HG02678 (cell line): ENCODE measurements at regions not wholly inside any gene's neighbourhood (a gene's known extent, or its start where the extent isn't known, plus 50 kb on each side); places are given as distances from the start of the nearest gene placed in this dataset.
"Not testable (repeated sequence)": the region's sequence is repeated elsewhere in the genome, so short reads cannot be mapped to it uniquely, and the experiment has no call there.

Source experiments
- ATAC-seq: cut with Tn5 transposase; IDR thresholded peaks from one replicate; pipeline ENCODE4 v1.9.1; 2021; ENCODE audit warnings: mild to moderate bottlenecking, moderate library complexity; ENCODE audit not compliant: unreplicated experiment

DNA sequence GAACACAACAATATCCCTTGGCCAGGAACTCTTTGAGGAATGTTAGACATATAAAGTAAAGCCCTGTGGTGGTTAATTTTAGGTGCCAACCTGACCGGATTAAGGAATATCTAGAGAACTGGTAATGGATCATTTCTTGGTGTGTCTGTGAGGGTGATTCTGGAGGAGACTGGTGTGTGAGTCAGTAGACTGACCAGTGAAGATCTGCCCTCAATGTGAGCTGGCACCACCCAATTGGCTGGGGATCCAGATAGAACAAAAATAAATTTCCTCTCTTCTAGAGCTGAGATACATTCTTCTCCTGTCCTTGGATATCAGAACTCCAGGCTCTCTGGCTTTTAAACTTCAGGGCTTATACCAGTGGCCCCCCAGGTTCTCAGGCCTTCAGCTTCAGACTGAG is 56.2 kb upstream of the TNPO1 start:
- ATAC-seq = no peak

DNA sequence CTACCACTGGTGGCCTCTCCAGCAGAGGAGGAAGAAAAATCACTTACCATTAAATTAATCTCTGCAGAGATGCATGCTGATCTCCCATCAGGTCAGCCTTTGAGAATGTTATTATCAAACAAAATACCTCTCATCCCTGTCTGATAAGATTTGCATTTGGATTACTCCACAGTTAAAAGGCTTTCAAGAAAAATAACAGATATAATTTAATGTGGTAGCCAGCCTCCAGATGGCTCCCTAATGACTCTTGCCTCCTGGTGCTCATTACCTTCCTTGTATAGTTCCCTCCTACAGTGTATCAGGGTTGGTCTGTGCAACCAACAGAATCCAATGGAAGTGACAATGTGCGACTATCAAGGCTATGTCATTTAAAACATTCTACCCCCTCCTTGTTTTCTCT is 63.6 kb upstream of the TNPO1 start:
- no peak for ATAC-seq

DNA sequence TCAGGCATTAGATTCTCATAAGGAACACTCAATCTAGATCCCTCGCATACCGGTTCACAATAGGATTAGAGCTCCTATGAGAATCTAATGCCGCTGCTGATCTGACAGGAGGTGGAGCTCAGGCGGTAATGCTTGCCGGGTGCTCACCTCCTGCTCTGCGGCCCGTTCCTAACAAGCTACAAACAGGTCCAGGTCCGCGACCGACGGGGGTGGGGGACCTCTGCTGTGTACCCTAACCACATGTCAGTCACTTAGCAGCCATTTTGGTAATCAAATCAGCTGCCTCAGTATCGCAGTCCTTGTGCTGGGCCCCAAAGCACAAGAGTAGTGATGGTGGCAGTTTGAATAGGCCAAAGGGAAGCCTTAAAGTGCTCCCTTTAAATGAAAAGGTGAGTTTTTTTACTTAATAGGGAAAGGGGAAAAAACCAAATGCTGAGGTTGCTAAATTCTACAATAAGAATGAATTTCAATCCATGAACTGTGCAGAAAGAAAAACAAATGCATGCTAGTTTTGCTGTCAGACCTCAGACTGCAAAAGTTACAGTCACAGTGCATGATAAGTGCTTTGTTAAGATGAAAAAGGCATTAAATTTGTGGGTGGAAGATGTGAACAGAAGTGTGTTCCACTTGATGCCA is 67.0 kb upstream of the TNPO1 start:
- no peak for ATAC-seq

DNA sequence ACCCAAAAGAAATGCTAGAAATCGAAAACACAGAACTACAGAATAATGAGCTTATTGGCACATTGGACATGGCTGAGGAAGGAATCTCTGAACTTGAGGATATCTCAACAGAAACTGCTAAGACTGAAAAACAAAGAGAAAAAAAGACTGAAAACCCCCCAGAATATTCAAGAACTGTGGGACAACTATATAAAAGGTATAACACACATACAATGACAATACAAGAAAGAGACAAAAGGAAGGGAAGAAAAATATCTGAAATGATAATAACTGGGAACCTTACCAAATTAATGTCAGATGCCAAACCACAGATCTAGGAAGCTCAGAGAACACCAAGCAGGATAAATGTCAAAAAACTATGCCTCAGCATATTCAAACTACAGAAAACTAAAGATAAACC is 68.6 kb upstream of the TNPO1 start:
- no peak for ATAC-seq

DNA sequence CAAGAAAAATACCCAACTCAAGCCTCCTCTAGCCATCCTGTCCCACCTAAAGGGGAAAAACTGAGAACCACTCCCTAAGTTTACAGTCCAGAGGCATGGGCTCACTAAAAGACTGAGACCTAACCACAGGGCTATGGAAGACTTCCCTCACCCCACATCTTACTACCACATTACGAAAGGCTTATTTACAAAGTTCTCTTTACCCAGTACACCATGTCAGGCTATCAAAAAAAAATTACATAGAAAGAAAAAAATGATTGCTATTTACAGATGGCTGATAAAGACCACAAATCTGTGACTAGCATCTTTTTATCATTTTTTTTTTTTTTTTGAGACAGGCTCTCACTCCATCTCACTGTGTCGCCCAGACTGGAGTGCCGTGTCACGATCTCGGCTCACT is 69.7 kb upstream of the TNPO1 start:
- ATAC-seq = no peak

DNA sequence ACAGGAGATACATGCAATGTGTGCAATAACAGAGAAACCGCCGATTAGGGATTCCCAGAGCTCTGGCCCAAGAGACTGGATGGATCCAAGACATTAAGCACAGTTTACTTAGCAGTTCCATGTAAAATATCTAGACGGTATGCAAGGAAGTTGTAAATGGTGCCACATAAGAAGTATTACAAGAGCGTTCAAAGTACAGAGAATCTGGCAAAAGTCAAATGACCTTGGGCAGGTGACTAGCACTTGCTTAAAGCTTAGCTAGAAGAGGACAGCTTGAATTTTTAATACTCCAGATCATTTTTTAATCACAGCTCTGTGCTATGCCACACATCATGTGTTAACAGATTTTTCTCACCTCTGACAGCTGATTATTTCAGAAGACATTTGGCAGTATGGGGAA is 72.3 kb upstream of the TNPO1 start:
- no peak for ATAC-seq

DNA sequence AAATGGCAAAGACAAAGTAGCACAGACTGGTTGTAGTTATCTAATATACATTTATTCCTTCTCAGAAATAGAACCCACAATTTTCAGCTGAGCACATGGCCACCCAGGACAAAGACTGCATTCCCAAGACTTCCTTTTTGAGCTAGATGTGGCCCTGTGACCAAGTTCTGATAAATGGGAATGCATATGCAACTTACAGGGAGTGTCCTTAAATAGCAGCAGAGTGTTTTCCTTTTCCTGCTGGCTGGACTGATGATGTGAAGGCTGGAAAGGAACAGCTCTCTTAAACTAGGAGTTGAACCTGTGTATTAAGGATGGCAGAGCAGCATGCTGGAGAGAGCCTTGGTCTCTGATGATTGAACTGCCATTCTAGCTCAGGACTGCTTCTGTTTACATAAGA is 74.7 kb upstream of the TNPO1 start:
- ATAC-seq = no peak

DNA sequence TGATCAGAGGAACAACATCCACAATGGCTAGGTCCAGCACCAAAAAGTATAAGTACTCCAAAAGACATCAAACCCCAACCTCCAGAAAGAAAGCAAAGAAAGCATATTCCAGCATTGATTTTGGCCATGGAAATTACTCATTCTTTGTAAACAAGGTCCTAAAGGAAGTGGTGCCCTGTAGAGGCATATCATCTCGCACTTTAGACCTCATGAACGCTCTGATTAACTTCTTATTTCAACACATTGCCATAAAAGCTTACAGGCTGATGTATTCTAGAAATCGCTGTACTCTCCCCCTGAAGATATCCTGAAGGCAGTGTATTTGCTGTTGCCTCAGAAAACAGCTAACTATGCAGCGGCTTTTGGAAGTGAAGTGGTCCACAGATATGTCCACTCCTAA is 82.7 kb upstream of the TNPO1 start:
- ATAC-seq = no peak

DNA sequence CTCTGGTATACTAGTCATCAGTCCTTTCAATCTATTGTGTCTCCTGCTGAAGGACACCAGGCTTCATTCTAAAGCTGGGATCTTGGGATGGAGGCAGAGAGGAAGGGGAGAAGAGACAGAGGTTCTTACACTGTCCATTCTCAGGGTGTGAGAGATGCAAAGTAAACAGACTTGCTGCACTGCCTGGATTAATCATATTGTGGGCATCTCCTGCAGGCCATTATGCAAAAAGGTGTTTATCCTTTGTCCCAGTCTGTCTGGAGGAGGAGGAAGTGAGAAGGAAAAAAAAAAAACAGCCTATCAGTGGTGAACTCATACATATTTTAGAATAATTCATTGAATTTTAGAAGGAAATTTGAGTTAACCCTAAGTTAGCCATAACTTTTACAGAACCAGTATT is 92.9 kb upstream of the TNPO1 start:
- ATAC-seq = no peak

DNA sequence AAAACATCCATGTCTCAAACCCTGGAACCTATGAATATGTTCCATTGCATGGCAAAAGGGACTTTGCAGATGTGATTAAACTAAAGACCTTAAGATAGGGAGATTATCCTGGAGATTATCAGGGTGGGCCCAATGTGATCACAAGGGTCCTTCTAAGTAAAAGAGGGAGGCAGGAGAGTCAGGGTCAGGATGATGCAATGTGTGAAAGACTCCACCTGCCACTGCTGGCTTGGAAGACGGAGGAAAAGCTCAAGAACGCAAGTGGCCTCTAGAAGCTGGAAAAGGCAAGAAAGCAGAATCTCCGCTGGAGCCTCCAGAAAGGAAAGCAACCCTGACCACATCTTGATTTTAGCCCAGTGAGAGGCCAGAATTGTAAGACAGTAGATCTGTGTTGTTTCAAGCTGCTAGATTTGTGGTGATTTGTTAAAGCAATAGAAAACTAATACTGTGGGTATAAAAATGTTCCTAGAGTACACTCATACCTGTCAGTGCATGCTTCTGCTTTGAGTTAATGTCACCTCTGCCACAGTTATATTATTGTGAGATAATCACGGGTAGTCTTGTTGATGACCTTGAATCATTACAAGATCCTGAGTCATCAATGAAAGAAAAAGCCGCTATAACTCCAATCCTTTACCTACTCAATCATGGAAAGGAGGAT is 93.5 kb upstream of the TNPO1 start:
- no peak for ATAC-seq

DNA sequence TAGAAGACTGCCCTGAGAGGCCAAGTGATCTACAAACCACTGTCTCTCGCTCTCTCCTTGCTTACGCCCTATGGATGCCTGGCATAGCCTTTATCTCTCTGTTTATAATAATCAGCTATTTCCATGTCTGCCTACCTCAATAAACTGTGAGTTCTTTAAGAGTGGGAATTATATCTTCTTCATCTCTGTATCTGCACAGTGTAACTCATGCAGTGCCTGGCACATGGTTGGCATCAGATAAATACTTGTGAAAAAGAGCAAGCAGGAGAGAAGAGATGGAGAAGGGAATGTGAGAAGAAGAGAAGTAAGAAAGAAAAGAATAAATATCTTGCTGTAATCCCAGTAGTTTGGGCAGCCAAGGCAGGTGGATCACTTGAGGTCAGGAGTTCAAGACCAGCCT is 94.6 kb upstream of the TNPO1 start:
- ATAC-seq = no peak

DNA sequence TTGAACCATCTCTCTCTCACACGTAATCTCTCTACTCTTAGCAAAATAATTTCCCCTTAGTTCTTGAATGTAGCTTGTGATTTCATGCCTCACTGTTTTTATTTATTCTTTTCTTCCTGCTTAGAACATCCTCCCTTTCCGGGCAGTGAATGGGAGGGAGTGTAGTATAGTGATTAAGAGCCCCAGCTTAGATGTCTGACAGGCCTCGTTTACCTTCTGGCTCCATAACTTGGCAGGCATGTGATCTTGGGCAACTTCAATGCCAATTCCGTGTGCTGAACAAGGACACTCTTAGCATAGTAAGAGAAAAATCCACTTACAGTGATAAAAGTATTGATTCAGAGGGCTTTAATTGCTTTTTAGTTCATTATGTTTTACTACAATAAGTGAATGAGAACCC is 96.3 kb upstream of the TNPO1 start:
- no peak for ATAC-seq

DNA sequence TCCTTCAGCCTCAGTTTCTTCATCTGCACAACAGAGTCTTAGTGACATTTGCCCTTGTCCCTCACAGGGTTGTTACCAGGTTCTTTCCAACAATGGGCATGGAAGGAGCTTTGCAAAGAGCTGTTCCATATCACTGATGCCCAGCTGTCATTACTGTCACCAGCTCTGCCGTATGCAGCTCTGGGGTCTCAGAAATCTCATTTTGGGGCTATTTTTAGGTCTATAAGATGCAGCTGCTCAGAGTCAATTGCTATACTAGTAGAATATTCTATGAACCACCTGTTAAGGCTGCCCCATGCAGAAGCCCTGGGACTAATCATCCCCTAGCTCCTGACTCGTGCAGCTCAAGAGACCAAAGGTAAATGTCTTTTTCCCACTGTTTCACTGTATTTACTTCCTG is 105.1 kb upstream of the TNPO1 start:
- no peak for ATAC-seq

DNA sequence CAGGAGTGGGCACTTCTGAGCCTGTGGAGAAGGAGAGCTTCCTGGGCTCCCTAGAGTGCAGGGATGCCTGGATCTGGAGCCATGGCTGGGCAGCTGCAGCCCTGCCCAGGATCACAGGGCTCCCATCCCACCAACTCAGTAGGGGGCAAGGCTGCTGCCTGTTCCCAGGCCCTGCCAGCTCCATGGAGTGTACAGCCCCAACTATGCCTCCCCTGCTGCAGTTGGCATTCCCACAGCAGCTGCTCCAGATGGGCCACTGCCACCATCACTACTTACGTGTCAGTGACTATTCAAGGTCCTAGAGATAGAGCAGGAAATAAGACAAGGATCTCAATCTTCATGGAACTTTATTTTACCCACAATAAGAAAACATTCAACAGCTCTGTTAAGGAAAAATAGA is 107.1 kb upstream of the TNPO1 start:
- ATAC-seq = no peak

DNA sequence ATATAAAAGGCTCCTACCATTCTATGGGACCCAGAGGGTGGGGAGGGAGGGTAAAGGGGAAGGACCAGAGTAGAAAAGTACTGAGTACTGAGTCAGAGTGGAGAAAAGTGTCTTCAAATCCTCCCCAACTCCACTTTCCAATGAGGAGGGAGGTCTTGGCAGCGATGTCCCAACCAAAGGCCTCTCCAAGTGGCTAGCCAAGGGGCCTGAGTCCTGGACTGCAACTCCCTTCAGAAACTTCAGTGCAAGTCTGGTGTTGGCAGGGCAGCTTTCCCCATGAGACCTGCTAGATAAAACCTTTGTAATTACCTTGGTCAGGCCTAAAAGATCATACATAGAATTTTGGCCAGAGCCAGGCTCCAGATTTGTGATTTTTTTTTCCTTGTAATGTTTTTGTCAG is 111.3 kb upstream of the TNPO1 start:
- ATAC-seq = no peak

DNA sequence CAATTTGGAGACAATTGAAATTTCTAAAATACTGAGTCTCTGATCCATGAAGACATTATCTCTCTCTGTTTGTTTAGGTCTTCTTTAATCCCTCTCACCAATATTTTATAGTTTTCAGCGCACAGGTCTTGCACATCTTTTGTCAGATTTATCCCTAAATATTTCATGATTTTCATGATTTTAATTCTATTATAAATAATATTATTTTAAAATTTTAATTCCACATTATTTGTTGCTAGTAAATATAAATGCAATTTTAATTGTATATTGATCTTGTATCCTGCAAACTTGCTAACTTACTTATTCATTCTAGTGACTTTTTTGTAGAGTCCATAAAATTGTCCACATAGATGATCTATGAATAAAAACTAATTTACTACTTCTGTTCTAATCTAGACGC is 112.6 kb upstream of the TNPO1 start:
- no peak for ATAC-seq

DNA sequence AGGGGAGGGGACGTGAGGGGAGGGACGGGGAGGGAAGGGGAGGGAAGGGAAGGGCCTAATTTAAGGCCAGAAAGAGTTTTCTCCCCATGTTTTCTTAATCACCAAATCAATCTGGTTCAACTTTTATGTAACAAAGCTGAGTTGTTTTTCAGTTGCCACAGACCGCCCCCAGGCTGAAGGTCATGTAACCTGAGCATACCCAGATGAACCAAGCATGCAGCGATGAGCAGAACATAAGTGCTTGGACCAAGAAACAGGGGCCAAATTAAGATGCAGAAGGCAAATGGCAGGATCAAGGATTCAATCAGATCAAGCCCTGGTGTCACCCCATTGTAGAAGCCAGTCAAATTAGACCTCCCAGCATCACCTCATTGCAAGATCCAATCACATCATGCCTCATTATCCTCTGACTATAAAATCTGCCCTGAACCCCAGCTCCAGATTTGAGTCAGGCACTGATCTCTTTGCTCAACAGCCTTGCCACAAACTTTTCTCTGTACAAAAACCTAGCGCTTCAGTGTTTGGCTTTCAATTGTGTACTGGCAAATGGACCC is 113.5 kb upstream of the TNPO1 start:
- no peak for ATAC-seq

DNA sequence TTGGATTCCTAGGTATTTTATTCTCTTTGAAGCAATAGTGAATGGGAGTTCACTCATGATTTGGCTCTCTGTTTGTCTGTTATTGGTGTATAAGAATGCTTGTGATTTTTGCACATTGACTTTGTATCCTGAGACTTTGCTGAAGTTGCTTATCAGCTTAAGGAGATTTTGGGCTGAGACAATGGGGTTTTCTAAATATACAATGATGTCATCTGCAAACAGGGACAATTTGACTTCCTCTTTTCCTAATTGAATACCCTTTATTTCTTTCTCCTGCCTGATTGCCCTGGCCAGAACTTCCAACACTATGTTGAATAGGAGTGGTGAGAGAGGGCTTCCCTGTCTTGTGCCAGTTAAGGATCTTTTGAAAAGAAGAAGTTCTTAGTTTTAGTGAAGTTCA is 114.4 kb upstream of the TNPO1 start:
- ATAC-seq = not testable (repeated sequence)

DNA sequence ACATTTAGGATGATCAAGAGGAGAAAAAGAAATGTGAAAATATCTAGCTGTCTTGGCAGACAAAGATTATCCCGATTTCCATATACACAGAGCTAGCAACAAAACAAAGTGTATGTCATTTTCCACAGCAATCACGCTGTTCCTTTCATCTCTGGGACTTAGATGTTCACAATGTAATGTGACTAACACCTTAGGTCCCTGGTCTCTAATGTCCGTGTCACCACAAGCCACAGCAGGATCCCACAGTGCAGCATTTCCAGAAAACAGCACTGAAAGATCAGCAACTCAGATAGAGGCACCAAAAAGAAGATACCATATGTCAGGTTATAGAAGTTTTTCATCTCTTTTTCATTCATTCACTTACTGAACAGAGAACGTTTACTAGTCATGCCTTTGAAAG is 118.0 kb upstream of the TNPO1 start:
- ATAC-seq = no peak

DNA sequence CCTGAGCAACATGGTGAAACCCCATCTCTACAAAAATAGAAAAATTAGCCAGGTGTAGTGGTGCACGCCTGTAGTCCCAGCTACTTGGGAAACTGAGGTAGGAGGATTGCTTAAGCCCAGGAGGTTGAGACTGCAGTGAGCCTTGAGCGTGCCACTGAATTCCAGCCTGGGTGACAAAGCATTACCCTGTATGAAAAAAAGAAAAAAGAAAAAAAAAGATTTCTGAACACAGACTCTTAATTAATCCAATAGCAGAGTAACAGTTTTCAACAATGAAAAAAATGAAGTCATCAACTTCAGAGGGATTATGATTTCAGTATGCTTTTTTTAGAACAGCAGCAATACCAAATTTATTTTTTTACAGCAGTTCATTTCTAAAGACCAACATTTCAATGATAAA is 118.8 kb upstream of the TNPO1 start:
- ATAC-seq = no peak

DNA sequence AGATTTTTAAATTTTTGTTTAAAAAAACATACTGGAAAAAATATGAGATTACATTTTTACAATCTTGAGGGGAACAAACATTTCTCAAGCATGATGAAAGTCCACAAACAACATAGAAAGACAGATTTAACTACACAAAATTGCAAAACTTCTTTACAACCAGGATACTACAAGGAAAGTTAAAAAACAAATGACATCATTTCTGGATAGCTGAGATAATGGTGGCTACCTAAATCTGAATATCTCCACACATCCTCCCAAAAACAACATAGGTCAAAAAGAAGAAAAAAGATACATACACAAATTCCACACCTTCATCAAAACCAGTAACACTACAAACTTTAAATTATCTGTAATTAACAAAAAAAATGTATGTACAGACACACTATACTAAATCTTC is 120.8 kb upstream of the TNPO1 start:
- ATAC-seq = no peak

DNA sequence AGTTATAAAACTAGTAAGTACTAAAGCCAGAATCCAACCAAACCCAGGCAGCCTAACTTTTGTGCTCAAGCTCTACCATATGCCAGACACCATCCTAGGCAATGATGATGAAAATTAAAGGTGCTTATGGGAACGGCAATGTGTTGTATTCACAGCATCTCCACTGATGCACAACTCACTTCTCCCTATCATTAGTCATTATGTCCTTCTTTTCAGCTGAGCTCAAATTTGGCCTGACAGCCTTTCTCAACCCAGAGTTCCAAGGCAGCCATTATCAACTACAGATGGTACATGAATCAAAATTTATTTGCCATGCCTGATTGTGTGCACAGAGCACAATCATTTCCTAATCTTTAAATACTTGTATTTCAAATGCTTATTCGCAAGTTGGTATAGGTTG is 121.6 kb upstream of the TNPO1 start:
- ATAC-seq = no peak
